Kidney (tissue), 13 donors: ENCODE measurements at regions not wholly inside any gene's neighbourhood (a gene's known extent, or its start where the extent isn't known, plus 50 kb on each side); places are given as distances from the start of the nearest gene placed in this dataset.

Experiments used
- DNase-seq, 5 donors: peaks; one replicate each; pipeline ENCODE4 v3.0.0-alpha.2; 2013 to 2020
- FAIRE-seq: peaks from 2 replicates; lab custom pipeline; 2012; peaks lifted over from hg19 to GRCh38; lab: Jason Lieb, UNC
- H3K27ac ChIP-seq, 2 donors: one replicate each; pipeline ENCODE4 v1.7.0; 2013; ENCODE audit warnings: low read depth in 2 of 2, low read length in 2 of 2, inconsistent platforms in 1 of 2
- H3K27me3 ChIP-seq: one replicate; pipeline ENCODE4 v1.7.1; 2013; ENCODE audit warnings: low read length, inconsistent platforms; ENCODE audit not compliant: control insufficient read depth, insufficient read depth
- H3K36me3 ChIP-seq, 3 donors: one replicate each; pipeline versions ENCODE4 v1.7.0 to v1.7.1; 2013; ENCODE audit warnings: low read length in 3 of 3, control low read depth in 1 of 3, inconsistent platforms in 1 of 3; ENCODE audit not compliant: insufficient read depth in 3 of 3, control insufficient read depth in 2 of 3
- H3K4me1 ChIP-seq, 3 donors: one replicate each; pipeline versions ENCODE4 v1.7.0 to v1.7.1; 2013; ENCODE audit warnings: low read length in 3 of 3, inconsistent platforms in 1 of 3, low read depth in 1 of 3; ENCODE audit not compliant: control insufficient read depth in 2 of 3, insufficient read depth in 2 of 3
- H3K4me3 ChIP-seq, 3 donors: one replicate each; pipeline versions ENCODE4 v1.7.0 to v1.8.1; 2013; ENCODE audit warnings: low read length in 3 of 3, control low read depth in 1 of 3, inconsistent platforms in 1 of 3
- H3K9ac ChIP-seq, 3 donors: one replicate each; pipeline versions ENCODE4 v1.7.0 to v1.7.1; 2013; ENCODE audit warnings: low read length in 3 of 3, control low read depth in 1 of 3, inconsistent platforms in 1 of 3
- H3K9me3 ChIP-seq, 3 donors: one replicate each; pipeline versions ENCODE4 v1.7.0 to v1.7.1; 2013; ENCODE audit warnings: low read length in 3 of 3, control low read depth in 1 of 3, inconsistent platforms in 1 of 3; ENCODE audit not compliant: control insufficient read depth in 2 of 3, insufficient read depth in 1 of 3
- CTCF ChIP-seq: IDR thresholded peaks from 3 replicates; pipeline ENCODE4 v1.5.1; 2012; ENCODE audit warnings: mild to moderate bottlenecking, moderate library complexity, borderline replicate concordance; ENCODE audit not compliant: insufficient read depth; ENCODE audit errors: extremely low read depth
- intact Hi-C: fragments of 100-400 bp; cut with DNase I; formaldehyde crosslinking; loops from one replicate; pipeline ENCODE4 v1.11.1; 2022
- donor health status: control.
- donor health status: control.
- donor health status: control.
- donor health status: control.
- donor health status: control.
- donor health status: DM: yes; HTN: yes; CAD: no.
- donor health status: Normal renal cell carcinoma (clear cell type).

DNA sequence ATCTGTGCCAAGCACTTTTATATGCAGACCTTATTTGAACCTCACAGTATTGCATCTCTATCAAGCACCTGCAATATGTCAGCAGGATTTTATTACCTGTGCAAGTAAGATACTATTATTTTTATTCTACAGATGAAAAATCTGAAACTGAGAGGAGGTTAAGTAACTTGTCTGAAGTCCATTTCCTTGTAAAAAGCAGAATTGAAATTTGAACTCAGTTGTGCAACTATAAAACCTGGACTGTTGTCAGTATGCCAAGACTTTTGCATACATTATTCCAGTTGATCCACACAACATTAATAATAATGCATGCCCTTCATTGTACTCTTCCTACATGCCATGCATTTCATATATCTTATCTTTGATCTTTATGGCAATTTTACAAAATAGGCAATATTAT, 82.2 kb upstream of the BRINP1 start:
- intact Hi-C loops: no loop called here
- FAIRE-seq: no peak
- H3K36me3 ChIP-seq: no peaks in the 10 kb centered on the region

DNA sequence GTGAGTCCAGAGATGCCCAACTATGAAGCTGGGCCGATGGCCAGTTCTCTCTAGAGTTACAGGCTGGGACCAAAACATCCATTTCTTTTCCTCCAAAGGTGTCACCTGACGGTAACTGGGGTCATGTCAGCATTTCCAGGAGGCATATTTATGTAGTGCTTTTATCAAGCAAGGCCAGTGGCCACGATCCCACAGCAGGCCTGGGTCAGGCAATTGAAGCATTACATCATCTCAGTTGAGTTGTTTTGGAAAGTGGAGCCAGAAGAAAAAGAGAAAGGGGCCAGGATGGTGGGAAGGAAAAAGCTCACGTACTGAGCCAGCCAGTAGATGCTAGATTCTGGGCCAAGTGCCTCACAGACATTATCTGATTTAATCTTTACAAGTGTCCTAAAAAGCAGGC, 73.9 kb upstream of the BRINP1 start:
- Histone ChIP-seq H3K27ac (no peak overlapping the region), H3K9ac (no peak overlapping the region), H3K36me3 (no peaks in the 10 kb centered on the region), H3K4me3 (no peak overlapping the region), H3K9me3 (no peaks in the 10 kb centered on the region), H3K4me1 (no peaks in the 10 kb centered on the region), H3K27me3 (no peaks in the 10 kb centered on the region)
- FAIRE-seq (no peak), DNase-seq (no peak)
- intact Hi-C loops: no loop called here
- no peak for TF ChIP-seq CTCF

More for the DNA sequence above, 82.2 kb upstream of the BRINP1 start:
- Histone ChIP-seq H3K27ac (no peak overlapping the region), H3K4me3 (no peak overlapping the region), H3K27me3 (no peaks in the 10 kb centered on the region), H3K4me1 (no peaks in the 10 kb centered on the region), H3K9me3 (no peaks in the 10 kb centered on the region), H3K9ac (no peak overlapping the region)
- DNase-seq: no peak
- no peak for TF ChIP-seq CTCF

GRCh38 chr9:119441832-119442231, 72.6 kb upstream of the BRINP1 start:
- Histone ChIP-seq H3K27ac (no peak overlapping the region), H3K27me3 (no peaks in the 10 kb centered on the region), H3K9ac (no peak overlapping the region), H3K4me3 (no peak overlapping the region), H3K4me1 (no peaks in the 10 kb centered on the region), H3K36me3 (no peaks in the 10 kb centered on the region), H3K9me3 (no peaks in the 10 kb centered on the region)
- no peak for TF ChIP-seq CTCF
- no peak for DNase-seq
- intact Hi-C loops: no loop called here
- no peak for FAIRE-seq

DNA sequence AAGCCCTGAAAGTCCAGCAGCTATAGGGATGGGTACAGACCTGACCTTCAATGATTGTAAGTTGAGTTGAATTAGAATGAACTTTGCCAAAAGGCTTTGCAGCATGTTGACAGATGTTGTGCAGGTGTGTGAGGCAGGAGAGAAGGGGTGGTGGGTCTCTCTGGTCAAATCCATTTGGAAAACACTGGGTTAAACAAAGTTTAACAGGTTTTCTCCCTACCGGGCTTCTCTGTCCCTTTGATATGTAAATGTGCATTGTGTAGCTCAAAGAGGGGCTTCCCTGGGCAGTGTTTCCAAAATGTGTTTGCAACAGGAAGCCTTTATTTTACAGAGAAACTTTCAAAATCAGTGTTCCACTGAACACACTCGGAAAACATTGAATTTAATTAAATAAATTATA, 72.1 kb upstream of the BRINP1 start:
- DNase-seq (no peak), FAIRE-seq (no peak)
- Histone ChIP-seq H3K27me3 (no peaks in the 10 kb centered on the region), H3K4me3 (no peak overlapping the region), H3K9me3 (no peaks in the 10 kb centered on the region), H3K27ac (no peak overlapping the region), H3K9ac (no peak overlapping the region), H3K4me1 (no peaks in the 10 kb centered on the region), H3K36me3 (no peaks in the 10 kb centered on the region)
- no peak for TF ChIP-seq CTCF
- intact Hi-C loops: no loop called here
